Breast epithelium (tissue), 3 donors: ENCODE measurements at regions not wholly inside any gene's neighbourhood (a gene's known extent, or its start where the extent isn't known, plus 50 kb on each side); places are given as distances from the start of the nearest gene placed in this dataset.
"Not testable (repeated sequence)": the region's sequence is repeated elsewhere in the genome, so short reads cannot be mapped to it uniquely, and the experiment has no call there.

Experiments
- CTCF ChIP-seq, 3 donors: fragments of 450-650 bp; IDR thresholded peaks; one replicate each; pipeline ENCODE4 v1.5.1; 2016 to 2017; ENCODE audit warnings: antibody characterized with exemption in 3 of 3, mild to moderate bottlenecking in 3 of 3, moderate library complexity in 3 of 3
- POLR2A ChIP-seq: fragments of 450-650 bp; IDR thresholded peaks from one replicate; pipeline ENCODE4 v1.6.1; 2016; ENCODE audit warnings: antibody characterized with exemption, mild to moderate bottlenecking, moderate library complexity

GRCh38 chr12:34309806-34310804 lies 287.8 kb downstream of the ALG10 start:
- TF ChIP-seq CTCF (IDR thresholded peaks at IDR 0.05); POLR2A: not testable (repeated sequence)
